ENCODE measurements at regions not wholly inside any gene's neighbourhood (a gene's known extent, or its start where the extent isn't known, plus 50 kb on each side); places are given as distances from the start of the nearest gene placed in this dataset.

DNA sequence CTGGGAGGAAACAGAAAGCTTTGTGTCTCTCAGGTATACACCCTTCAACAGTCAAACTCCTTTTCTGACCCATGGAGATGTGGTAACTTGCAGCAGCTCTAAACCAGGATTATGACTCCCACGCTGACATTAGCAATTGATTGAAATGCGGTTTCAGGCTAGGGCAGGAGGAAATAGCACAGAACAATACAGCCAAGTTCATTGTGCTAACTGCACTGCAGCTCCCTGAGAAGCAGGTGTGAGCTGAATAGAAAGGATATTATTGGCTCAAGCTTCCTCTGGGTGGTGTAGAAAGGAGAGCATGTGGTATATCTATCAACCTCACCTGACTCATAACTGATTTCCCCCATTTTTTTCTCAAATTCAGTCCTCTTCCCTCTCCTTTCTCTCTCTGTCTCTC is 612.3 kb upstream of the BTBD3 start:
- TF ChIP-seq POLR2A (IDR thresholded peaks at IDR 0.05; ENCODE audit: low read length): no peak
- TF ChIP-seq GATA1 (IDR thresholded peaks at IDR 0.05; ENCODE audit: low read depth, low read length): no peak
